ENCODE measurements at regions not wholly inside any gene's neighbourhood (a gene's known extent, or its start where the extent isn't known, plus 50 kb on each side); places are given as distances from the start of the nearest gene placed in this dataset.

- TF ChIP-seq GATA3 (IDR thresholded peaks at IDR 0.05; ENCODE audit: low read depth, low read length) (no peak), GATA2 (IDR thresholded peaks at IDR 0.05; ENCODE audit: low read depth, low read length) (no peak)
Observed at GRCh38 chr15:24076090-24076784, 389.1 kb upstream of the NDN start.

All from SH-SY5Y (cell line).